GM21360 (cell line): ENCODE measurements at regions not wholly inside any gene's neighbourhood (a gene's known extent, or its start where the extent isn't known, plus 50 kb on each side); places are given as distances from the start of the nearest gene placed in this dataset.
"Not testable (repeated sequence)": the region's sequence is repeated elsewhere in the genome, so short reads cannot be mapped to it uniquely, and the experiment has no call there.

ENCODE experiments used
- ATAC-seq: cut with Tn5 transposase; IDR thresholded peaks from one replicate; pipeline ENCODE4 v1.9.1; 2021; ENCODE audit warnings: mild to moderate bottlenecking, moderate library complexity; ENCODE audit not compliant: unreplicated experiment

DNA sequence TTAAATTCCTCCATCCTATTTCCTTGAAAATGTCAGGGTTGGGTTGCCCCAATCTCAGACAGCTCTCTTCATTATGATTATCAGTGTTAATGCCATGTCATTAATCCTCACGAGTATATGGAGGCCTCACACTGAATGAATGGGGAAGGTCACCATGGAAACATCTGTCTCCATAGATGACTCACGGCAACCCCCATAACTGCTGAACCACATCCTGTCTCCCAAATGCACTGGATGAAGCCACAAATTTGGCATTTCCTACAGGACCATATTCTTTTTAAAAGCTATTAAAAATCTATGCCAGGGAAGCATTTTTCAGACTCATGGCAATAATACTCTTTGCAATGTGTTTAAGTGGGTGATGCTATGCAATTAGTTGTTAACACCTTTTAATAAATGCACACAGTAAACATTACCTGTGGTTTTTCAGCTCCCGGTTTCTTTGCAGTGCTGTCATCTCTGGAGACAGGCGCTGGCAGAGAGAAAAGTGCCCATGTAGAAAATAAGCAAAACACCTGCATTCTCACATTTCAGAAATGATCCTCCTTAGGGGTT, 80.1 kb upstream of the PTPRK start:
- no peak for ATAC-seq

DNA sequence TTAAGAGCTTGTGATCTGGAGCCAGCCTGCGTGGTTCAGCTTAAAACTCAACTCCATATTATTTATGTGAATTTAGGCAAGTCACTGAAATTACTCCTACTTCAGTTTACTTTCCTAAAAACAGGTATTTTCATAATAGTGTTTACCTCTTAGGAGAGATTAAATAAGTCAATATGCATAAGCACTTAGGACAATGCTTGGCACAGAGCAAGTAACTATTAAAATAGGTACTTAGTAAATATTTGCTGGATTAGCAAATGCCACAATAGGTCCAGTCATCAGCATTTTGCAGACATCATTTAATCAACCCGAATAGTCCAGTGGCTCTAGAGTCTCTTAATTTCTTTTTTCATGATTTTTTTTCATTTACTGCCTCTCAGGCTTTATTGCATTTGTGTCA, 78.6 kb upstream of the PTPRK start:
- ATAC-seq, result no peak

DNA sequence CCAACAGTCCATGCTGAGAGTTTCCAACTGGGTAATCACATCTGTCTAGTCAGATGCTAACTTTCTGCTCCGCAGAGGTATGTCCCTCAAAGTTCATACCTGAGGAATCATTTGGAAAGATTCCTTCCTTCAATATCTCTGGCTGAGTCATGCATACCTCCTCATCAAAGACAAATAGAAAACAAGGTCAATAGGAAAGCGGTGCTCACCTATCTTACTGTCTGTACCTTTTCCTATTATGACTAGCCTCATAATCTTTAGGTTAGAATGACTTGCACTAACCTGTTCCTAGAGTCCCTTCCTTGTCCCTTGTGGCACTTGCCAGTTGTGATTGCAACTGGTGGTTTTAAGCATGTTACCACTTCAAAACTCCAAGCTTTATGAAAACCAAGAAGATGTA, 78.2 kb upstream of the PTPRK start:
- no peak for ATAC-seq

DNA sequence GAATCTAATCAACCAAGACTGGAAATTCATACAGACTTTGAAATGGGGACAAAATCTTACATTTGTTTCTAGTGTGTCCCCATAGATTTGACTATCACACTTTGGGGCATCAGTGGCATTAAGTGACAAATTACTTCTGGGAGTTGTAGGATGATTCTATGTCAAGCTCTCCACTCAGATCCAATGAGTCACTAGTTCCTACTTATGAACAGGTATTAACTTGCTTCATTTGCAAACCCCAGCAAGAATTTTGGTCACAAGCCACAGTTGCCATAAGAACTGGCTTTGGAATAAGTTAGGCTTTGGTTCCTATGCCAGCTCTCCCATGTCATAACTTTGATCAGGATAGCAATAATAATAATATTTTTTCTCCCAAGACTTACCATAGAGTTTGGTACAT, 77.6 kb upstream of the PTPRK start:
- no peak for ATAC-seq

DNA sequence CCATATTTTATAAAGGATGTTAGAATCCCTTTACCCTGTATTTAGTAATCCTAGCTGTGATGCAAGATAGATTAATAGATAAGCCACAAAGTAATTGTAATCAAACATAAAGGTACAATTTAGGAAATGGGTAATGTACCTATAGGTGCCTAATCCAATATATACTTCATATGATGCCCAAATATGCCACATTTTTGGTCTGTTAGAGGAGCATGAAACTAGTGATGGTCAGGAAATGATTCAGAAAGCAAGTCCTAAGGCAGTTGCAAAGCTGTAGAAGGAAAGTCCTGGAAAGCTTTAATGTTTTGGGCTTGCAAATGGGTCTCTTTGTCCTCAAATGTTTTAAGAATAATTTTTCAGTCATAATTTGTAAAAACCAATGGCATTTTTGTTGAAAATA, 76.6 kb upstream of the PTPRK start:
- ATAC-seq, result no peak

DNA sequence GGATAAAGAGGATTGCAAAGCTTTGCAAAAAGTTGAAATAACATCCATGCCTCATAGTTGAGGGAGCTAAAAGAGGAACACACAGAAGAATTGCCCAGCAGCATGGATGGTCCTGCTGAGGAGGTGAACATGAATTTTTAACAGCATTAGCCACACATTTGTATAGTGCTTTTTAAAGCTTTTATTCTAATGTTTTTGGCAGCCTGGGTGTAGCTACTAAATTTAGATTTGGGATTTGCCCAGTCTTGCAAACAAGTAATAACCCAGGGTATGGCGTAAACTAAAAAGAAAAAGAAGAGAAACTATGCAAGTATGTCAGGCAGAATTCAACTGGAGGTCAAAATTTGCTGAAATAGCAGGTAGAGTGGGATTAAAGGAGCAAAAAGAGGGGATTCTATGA, 75.1 kb upstream of the PTPRK start:
- ATAC-seq, result no peak

DNA sequence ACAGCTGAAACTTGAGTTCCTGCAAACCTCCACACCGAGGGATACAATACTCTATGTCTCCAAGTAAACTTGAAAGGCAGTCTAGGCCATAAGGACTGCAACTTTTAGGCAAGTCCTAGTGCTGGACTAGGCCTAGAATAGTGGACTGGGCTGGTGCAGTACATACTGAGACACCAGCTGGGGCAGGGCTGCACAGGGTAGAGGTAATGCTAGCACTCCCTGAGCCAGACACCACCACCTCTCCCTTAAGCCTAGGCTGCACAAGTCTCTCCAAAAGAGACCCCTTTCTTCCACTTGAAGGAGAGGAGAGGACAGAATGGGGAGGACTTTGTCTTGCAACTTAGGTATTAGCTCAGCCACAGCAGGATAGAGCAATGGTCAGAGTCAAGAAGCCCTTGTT, 65.7 kb upstream of the PTPRK start:
- ATAC-seq, result no peak

DNA sequence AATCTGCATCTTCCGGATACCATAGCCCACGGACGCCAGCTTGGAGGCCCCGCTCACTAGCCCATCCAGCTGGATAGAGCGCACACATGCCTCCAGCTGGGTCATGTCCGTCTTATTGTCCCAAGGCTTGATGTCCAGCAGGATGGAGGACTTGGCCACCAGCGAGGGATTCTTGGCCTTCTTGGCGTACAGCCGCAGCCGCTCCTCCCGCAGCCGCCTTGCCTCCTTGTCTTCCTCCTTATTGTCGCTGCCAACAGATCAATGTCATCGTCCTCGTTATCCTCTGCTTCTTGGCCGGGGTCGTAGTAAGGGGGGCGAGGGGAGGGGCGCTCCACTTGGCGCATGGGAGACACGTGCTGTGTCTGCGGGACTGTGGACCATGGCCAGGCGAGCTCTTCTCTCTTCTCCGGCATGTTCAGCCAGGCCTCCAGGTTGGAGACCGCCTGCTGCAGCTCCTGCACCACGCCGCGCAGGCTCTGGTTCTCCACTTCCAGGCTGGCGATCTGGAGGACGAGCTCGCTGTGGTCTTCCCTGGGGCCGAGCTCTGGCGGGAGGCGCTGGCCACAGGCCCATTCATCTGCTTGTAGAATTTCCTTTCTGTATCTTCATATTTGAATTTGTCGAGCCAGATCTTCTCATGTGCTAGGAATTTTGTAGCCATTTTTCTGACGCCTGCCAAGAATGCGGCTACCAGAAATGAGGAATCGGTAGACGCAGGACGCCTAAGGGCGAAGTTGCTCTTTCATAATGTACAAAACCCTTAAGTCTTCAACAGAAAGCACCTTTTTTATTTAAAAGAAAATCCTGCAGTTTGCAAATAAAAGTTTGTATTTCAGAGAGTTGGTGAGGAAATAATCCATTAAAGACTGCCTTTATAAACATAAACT, 60.1 kb upstream of the PTPRK start:
- no peak for ATAC-seq

DNA sequence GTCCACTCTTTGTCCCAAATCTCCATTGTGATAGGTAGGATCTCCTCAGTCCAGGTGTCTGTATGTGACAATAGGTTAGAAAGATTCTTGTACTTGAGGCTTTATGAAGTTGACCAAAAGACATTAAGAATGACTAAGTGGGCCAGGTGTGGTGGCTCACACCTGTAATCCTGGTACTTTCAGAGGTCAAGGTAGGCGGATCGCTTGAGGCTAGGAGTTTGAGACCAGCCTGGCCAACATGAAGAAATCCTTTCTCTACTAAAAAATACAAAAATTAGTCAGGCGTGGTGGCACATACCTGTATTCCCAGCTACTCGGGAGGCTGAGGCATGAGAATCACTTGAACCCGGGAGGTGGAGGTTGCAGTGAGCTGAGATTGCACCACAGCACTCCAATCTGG, 54.9 kb upstream of the PTPRK start:
- ATAC-seq, result not testable (repeated sequence)

DNA sequence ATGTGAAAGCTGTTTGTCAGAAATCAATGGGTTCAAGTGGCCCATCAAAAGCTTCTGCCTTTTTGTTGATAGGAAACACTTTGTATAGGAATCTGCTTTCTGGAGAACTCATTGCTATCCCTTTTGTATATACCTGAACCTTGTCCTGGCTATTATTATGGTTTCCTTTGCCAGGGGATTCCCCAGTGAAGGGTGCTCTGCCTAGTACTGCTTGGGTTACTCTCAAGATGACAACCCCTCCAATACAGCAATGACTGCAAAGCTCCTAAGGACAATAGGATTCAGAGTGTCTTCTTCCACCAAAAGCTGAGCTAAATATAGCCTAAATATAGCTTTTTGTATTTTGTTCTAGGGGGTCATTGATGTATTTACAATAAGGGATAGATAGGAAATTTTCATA, 54.0 kb upstream of the PTPRK start:
- ATAC-seq, result no peak

DNA sequence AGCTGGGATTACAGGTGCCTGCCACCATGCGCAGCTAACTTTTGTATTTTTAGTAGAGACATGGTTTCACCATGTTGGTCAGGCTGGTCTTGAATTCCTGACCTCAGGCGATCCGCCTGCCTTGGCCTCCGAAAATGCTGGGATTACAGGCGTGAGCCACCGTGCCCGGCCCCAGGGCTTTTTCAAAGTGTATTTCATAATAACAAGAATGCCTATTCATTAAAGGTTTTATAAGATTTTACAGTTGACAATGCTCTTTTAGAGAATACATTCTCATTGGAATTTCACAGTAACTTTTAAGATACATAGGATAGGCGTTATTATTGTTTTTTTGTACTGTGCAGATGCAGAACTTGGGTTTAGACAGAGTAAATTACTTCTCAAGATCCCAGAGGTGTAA, 52.6 kb upstream of the PTPRK start:
- ATAC-seq, result no peak

DNA sequence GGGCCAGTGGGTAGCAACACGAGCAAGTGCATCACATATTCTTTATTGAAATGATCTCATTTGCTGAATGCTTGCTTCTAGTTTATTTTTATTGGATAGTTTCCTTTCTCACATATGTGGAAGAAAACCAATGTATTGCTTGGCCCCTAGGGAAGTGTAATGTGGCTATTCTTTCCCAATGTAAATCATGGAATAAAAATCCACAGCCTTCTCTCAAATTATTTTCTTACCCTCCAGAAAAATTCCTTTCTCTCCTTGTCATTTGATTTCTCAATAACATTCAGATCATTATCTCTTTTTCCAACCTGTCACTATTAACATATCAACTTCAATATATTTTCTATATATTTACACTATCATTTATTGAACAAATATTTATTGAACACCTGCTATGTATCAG, 51.9 kb upstream of the PTPRK start:
- ATAC-seq, result no peak

DNA sequence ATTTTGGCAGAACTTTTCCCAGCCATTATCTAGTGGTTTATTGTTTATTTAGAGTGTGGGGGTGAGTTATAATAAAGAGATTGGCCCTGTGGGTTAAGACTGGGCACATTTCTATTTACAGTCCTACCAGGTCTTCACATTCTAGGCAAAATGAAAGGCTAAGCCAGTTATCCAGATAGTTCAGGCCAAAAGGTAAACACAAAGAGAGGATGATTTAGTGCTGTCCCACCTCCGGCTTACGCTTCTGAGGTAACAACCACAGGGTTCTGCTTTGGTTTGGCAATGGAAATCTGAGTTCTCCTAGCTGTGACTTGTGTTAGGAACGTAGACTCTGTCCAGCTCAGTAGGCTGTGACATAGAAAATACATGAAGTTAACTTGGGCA, 50.3 kb upstream of the PTPRK start:
- no peak for ATAC-seq

DNA sequence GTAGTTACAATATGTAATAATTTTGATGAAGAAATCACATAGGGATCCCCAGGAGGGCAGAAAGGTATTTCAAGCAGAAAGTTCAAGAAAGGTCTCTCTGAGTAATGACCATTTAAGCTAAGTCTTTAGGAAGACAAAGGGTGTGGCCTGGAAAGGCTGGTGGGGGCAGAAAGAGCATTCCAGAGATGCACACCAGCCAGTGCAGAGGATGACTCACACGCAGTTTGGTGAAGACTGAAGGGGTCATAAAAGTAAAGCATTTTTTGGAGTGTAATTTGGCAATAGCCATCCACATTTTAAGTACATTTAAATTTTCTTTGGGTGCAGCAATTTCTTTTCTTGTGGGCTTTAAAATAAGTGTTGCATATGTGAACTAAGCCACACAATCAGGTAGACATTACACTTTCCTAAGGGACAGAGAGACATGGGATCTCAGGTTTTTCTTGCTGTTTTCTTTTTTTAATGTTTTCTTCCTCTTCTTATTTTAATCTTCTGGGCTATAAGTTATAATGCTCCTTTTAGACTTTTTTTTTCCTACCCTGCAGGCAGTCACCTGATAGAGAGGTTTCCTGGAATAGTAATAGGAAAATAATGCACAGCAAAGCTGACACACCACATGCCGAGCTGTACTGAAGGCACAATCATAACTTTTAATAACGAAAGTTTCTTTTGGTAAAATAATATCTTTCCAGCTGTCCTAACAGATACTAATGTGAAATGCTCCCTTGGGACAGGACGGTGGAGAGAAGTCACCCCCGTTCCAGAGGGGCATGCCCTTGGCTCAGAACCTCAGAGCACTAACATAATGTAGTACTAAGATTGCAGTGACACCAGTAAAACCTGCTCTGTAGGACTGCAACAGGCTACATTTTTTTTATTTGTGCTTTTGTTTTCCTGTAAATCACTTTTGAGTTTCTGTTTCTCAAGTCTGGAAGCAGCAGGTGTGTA, 49.6 kb upstream of the PTPRK start:
- ATAC-seq, result no peak
